HG02759 (cell line): ENCODE measurements at regions not wholly inside any gene's neighbourhood (a gene's known extent, or its start where the extent isn't known, plus 50 kb on each side); places are given as distances from the start of the nearest gene placed in this dataset.
"Not testable (repeated sequence)": the region's sequence is repeated elsewhere in the genome, so short reads cannot be mapped to it uniquely, and the experiment has no call there.

Experiments
- ATAC-seq: cut with Tn5 transposase; IDR thresholded peaks from one replicate; pipeline ENCODE4 v1.9.1; 2021; ENCODE audit warnings: mild to moderate bottlenecking, moderate library complexity; ENCODE audit not compliant: unreplicated experiment

- ATAC-seq: no peak
Measured at GRCh38 chr6:78222226-78222625, 569.4 kb downstream of the MEI4 start.

GRCh38 chr6:78231002-78231401 lies 578.2 kb downstream of the MEI4 start:
- no peak for ATAC-seq

- ATAC-seq: no peak
Measured at GRCh38 chr6:78243519-78243918, 590.7 kb downstream of the MEI4 start.

GRCh38 chr6:78251931-78252330 lies 599.1 kb downstream of the MEI4 start:
- no peak for ATAC-seq

- peak; percentile 76 for ATAC-seq
Measured at GRCh38 chr6:78253618-78254017, 600.8 kb downstream of the MEI4 start.

- no peak for ATAC-seq
Measured at GRCh38 chr6:78259935-78260334, 607.1 kb downstream of the MEI4 start.

- not testable (repeated sequence) for ATAC-seq
Measured at GRCh38 chr6:78260427-78260826, 606.9 kb upstream of the IRAK1BP1 start.

GRCh38 chr6:78268591-78269452 lies 598.5 kb upstream of the IRAK1BP1 start:
- no peak for ATAC-seq

GRCh38 chr6:78300885-78301284 lies 566.5 kb upstream of the IRAK1BP1 start:
- ATAC-seq: no peak

- no peak for ATAC-seq
Measured at GRCh38 chr6:78302411-78302810, 564.9 kb upstream of the IRAK1BP1 start.

GRCh38 chr6:78308025-78308424 lies 559.3 kb upstream of the IRAK1BP1 start:
- no peak for ATAC-seq

GRCh38 chr6:78322068-78322845 lies 545.1 kb upstream of the IRAK1BP1 start:
- ATAC-seq: no peak

GRCh38 chr6:78324213-78324612 lies 543.1 kb upstream of the IRAK1BP1 start:
- no peak for ATAC-seq

GRCh38 chr6:78340755-78341154 lies 526.6 kb upstream of the IRAK1BP1 start:
- ATAC-seq: no peak

- ATAC-seq: no peak
Measured at GRCh38 chr6:78345882-78346281, 521.5 kb upstream of the IRAK1BP1 start.

- no peak for ATAC-seq
Measured at GRCh38 chr6:78347191-78347916, 520.0 kb upstream of the IRAK1BP1 start.

- ATAC-seq: no peak
Measured at GRCh38 chr6:78353040-78353439, 514.3 kb upstream of the IRAK1BP1 start.

GRCh38 chr6:78363688-78364087 lies 503.7 kb upstream of the IRAK1BP1 start:
- no peak for ATAC-seq

GRCh38 chr6:78365473-78365872 lies 501.9 kb upstream of the IRAK1BP1 start:
- ATAC-seq: no peak

GRCh38 chr6:78377056-78377455 lies 490.3 kb upstream of the IRAK1BP1 start:
- no peak for ATAC-seq

GRCh38 chr6:78379982-78380381 lies 487.4 kb upstream of the IRAK1BP1 start:
- ATAC-seq: no peak
